Endothelial cell of umbilical vein (primary cell): ENCODE measurements at regions not wholly inside any gene's neighbourhood (a gene's known extent, or its start where the extent isn't known, plus 50 kb on each side); places are given as distances from the start of the nearest gene placed in this dataset.

Source experiments
- BruUV-seq: library from RNA; stranded (reverse); fragments of 400-500 nt; replicated peaks from 2 replicates; lab custom pipeline; 2021; lab: Mats Ljungman, UMichigan
- CTCF ChIA-PET: fragments of 300-600, 350-600 bp; sonication (Branson Sonifier 250); formaldehyde crosslinking; loops from one replicate; lab custom pipeline; 2021; ENCODE audit warnings: antibody characterized with exemption, inconsistent platforms; lab: Charles Lee
- POLR2A ChIA-PET: fragments of 300-600, 350-600 bp; sonication (Branson Sonifier 250); formaldehyde crosslinking; loops from one replicate; lab custom pipeline; 2021; ENCODE audit warnings: antibody characterized with exemption, inconsistent platforms; lab: Charles Lee
- DNase-seq: peaks from one replicate; pipeline ENCODE4 v3.0.0-alpha.2; 2011; ENCODE audit warnings: low read depth, low spot score
- FAIRE-seq: peaks from 2 replicates; lab custom pipeline; 2011; peaks lifted over from hg19 to GRCh38; lab: Jason Lieb, UNC
- H2AFZ ChIP-seq: 2 replicates; pipeline ENCODE4 v1.6.0; 2012; ENCODE audit warnings: low read depth, low read length, control low read depth, inconsistent platforms
- H3K27ac ChIP-seq: 2 replicates; pipeline ENCODE4 v1.5.1; 2011; ENCODE audit warnings: low read depth, mild to moderate bottlenecking, control low read depth, low read length, moderate library complexity; ENCODE audit not compliant: insufficient read depth
- H3K27me3 ChIP-seq, 2 experiments: 2 replicates each; pipeline versions ENCODE4 v1.6.0 to v1.6.1; 2011; ENCODE audit warnings: low read length in 2 of 2, mixed read lengths in 1 of 2; ENCODE audit not compliant: control insufficient read depth in 2 of 2, insufficient read depth in 2 of 2
- H3K36me3 ChIP-seq, 2 experiments: 2 replicates in 1 of 2; 3 replicates in 1 of 2; pipeline ENCODE4 v1.5.1; 2011; ENCODE audit warnings: low read length in 2 of 2, mild to moderate bottlenecking in 1 of 2, moderate library complexity in 1 of 2; ENCODE audit not compliant: control insufficient read depth in 2 of 2, insufficient read depth in 2 of 2; ENCODE audit errors: extremely low read depth in 1 of 2
- H3K4me1 ChIP-seq: 3 replicates; pipeline ENCODE4 v1.5.1; 2011; ENCODE audit warnings: mild to moderate bottlenecking, low read length; ENCODE audit not compliant: control insufficient read depth, insufficient read depth; ENCODE audit errors: extremely low read depth
- H3K4me2 ChIP-seq: 2 replicates; pipeline ENCODE4 v1.6.1; 2011; ENCODE audit warnings: low read length, control low read depth, mixed read lengths; ENCODE audit not compliant: insufficient read depth
- H3K4me3 ChIP-seq, 3 experiments: fragments of 200-600 bp in 1 of 3; sonication (generic), shearing (Covaris generic) in 1 of 3; replicated peaks in 1 of 3; 2 replicates each; pipeline ENCODE4 v1.5.1; 2011 to 2016; ENCODE audit warnings: control low read depth in 3 of 3, low read length in 3 of 3, mild to moderate bottlenecking in 2 of 3, inconsistent platforms in 1 of 3, low read depth in 1 of 3, moderate library complexity in 1 of 3; ENCODE audit not compliant: insufficient read depth in 1 of 3
- H3K79me2 ChIP-seq: 2 replicates; pipeline ENCODE4 v1.6.0; 2012; ENCODE audit warnings: low read length, inconsistent platforms; ENCODE audit not compliant: control insufficient read depth, insufficient read depth
- H3K9ac ChIP-seq: replicated peaks from 2 replicates; pipeline ENCODE3; 2011; ENCODE audit warnings: low read length, control low read depth; ENCODE audit not compliant: insufficient read depth; ENCODE audit errors: extremely low read depth
- H3K9me1 ChIP-seq: replicated peaks from 3 replicates; pipeline ENCODE4 v1.6.0; 2011; ENCODE audit warnings: mild to moderate bottlenecking, low read length; ENCODE audit not compliant: control insufficient read depth, insufficient read depth; ENCODE audit errors: extremely low read depth
- H3K9me3 ChIP-seq: replicated peaks from 2 replicates; pipeline ENCODE4 v1.5.1; 2012; ENCODE audit warnings: low read length, inconsistent platforms; ENCODE audit not compliant: control insufficient read depth, insufficient read depth
- H4K20me1 ChIP-seq: replicated peaks from 2 replicates; pipeline ENCODE3; 2011; ENCODE audit warnings: mild to moderate bottlenecking, low read length; ENCODE audit not compliant: control insufficient read depth, insufficient read depth; ENCODE audit errors: extremely low read depth
- EZH2 ChIP-seq: IDR thresholded peaks from 2 replicates; pipeline ENCODE4 v1.6.1; 2012; ENCODE audit warnings: borderline replicate concordance, low read depth, mild to moderate bottlenecking, moderate library complexity, low read length, inconsistent platforms; ENCODE audit not compliant: severe bottlenecking
- FOS ChIP-seq: IDR thresholded peaks from 2 replicates; pipeline ENCODE4 v1.6.1; 2011; ENCODE audit warnings: mild to moderate bottlenecking, low read length, moderate library complexity, borderline replicate concordance; ENCODE audit not compliant: insufficient read depth
- GATA2 ChIP-seq: IDR thresholded peaks from 2 replicates; pipeline ENCODE4 v1.7.0; 2011; ENCODE audit warnings: low read depth, mild to moderate bottlenecking, moderate library complexity, mixed read lengths, low read length; ENCODE audit not compliant: insufficient read length, insufficient read depth
- JUN ChIP-seq: IDR thresholded peaks from 2 replicates; pipeline ENCODE4 v1.6.1; 2011; ENCODE audit warnings: borderline replicate concordance, low read depth; ENCODE audit not compliant: insufficient read length, insufficient read depth
- MYC ChIP-seq: IDR thresholded peaks from one replicate; pipeline ENCODE4 v1.6.1; 2011; ENCODE audit warnings: mild to moderate bottlenecking, low read depth, low read length
- POLR2A ChIP-seq: IDR thresholded peaks from 2 replicates; pipeline ENCODE4 v1.6.1; 2012; ENCODE audit warnings: low read depth, mild to moderate bottlenecking, control low read depth, low read length
- POLR2AphosphoS5 ChIP-seq: IDR thresholded peaks from 2 replicates; pipeline ENCODE4 v1.6.1; 2012; ENCODE audit warnings: low read depth, mild to moderate bottlenecking, control low read depth, low read length, moderate library complexity; ENCODE audit not compliant: insufficient read depth
- dilution Hi-C: fragments of 300-500 bp; cut with MboI; formaldehyde crosslinking; loops from one replicate; pipeline ENCODE4 v1.15.0; 2019; ENCODE audit warnings: low sequenced_read_pairs; ENCODE audit not compliant: extremely low pct_ligation_motif_present
- intact Hi-C: fragments of 100-400 bp; cut with micrococcal nuclease; formaldehyde crosslinking; loops from one replicate; pipeline ENCODE4 v1.10.0; 2022
- TF ChIP-seq, protein P1 (sequence below), 2 donors: IDR thresholded peaks; 1 replicate in 1 of 2; 2 replicates in 1 of 2; pipeline ENCODE4 v1.5.1; 2011; ENCODE audit warnings: low read length in 2 of 2, mild to moderate bottlenecking in 2 of 2, moderate library complexity in 2 of 2, control low read depth in 1 of 2, inconsistent platforms in 1 of 2, low read depth in 1 of 2; ENCODE audit not compliant: insufficient read depth in 1 of 2; ENCODE audit errors: extremely low read depth in 1 of 2
- TF ChIP-seq, protein P2 (sequence below): IDR thresholded peaks from 2 replicates; pipeline ENCODE4 v1.6.1; 2011; ENCODE audit not compliant: insufficient read depth, insufficient read length

DNA sequence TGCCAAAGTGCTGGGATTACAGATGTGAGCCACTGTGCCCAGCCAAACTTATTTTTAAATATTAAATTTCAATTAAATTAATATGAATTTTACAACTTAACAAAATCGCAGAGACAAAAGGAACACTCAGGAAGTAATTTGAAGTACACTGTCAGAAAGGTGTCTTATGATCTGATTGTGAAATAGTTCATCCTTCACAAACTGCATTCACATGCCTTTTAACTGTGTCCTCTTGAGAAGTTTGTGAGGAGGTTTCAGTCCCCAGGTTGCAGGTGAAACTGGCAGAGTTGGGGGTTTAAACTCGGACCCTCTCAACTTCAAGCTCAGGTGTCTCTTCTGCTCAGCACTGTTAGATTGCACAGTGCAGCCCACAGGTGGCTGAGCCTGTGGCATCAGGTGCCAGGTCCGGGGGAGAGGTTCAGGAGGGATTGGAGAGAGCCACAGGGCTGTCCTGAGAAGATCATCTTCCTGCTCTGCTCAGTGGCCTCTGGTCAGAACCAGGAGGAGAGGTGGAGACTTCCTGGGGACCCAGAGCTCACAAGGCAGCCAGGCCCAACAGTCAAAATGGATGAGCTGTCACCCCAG lies 152.3 kb upstream of the RAB4A start:
- H3K79me2 ChIP-seq: no peaks in the 10 kb centered on the region
- H3K4me1 ChIP-seq: no peaks in the 10 kb centered on the region
- H3K27me3 ChIP-seq: no peaks in the 10 kb centered on the region
- DNase-seq: no peak
- intact Hi-C loops (no loop called here), dilution Hi-C loops (no loop called here)
- H3K27ac ChIP-seq: no peak overlapping the region
- no peak for FAIRE-seq
- no TSS peak for BruUV-seq
- H3K9ac ChIP-seq: no peak overlapping the region
- POLR2A ChIA-PET: no interaction called here
- no peaks in the 10 kb centered on the region for H3K9me1 ChIP-seq
- H4K20me1 ChIP-seq: no peaks in the 10 kb centered on the region
- no peak overlapping the region for H2AFZ ChIP-seq
- H3K36me3 ChIP-seq: no peaks in the 10 kb centered on the region
- CTCF ChIA-PET: interaction anchor here (1.1 kb wide), 1 partner anchor 454 kb away, joined by 3 read pairs; no protein-coding TSS in a partner anchor
- no peak overlapping the region for H3K4me2 ChIP-seq
- no peak overlapping the region for H3K4me3 ChIP-seq
- TF ChIP-seq FOS (no peak), POLR2A (no peak), GATA2 (no peak), EZH2 (no peak), POLR2AphosphoS5 (no peak), JUN (no peak), MYC (no peak)
- TF ChIP-seq, protein P1, sequence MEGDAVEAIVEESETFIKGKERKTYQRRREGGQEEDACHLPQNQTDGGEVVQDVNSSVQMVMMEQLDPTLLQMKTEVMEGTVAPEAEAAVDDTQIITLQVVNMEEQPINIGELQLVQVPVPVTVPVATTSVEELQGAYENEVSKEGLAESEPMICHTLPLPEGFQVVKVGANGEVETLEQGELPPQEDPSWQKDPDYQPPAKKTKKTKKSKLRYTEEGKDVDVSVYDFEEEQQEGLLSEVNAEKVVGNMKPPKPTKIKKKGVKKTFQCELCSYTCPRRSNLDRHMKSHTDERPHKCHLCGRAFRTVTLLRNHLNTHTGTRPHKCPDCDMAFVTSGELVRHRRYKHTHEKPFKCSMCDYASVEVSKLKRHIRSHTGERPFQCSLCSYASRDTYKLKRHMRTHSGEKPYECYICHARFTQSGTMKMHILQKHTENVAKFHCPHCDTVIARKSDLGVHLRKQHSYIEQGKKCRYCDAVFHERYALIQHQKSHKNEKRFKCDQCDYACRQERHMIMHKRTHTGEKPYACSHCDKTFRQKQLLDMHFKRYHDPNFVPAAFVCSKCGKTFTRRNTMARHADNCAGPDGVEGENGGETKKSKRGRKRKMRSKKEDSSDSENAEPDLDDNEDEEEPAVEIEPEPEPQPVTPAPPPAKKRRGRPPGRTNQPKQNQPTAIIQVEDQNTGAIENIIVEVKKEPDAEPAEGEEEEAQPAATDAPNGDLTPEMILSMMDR (IDR thresholded peaks at IDR 0.05; ENCODE audit: extremely low read depth in 1 of 2, insufficient read depth in 1 of 2, low read depth in 1 of 2, low read length in 2 of 2): no peak
- TF ChIP-seq, protein P2, sequence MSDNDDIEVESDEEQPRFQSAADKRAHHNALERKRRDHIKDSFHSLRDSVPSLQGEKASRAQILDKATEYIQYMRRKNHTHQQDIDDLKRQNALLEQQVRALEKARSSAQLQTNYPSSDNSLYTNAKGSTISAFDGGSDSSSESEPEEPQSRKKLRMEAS: no peak
- no peaks in the 10 kb centered on the region for H3K9me3 ChIP-seq
